A172 (cell line): ENCODE measurements at regions not wholly inside any gene's neighbourhood (a gene's known extent, or its start where the extent isn't known, plus 50 kb on each side); places are given as distances from the start of the nearest gene placed in this dataset.
"Not testable (repeated sequence)": the region's sequence is repeated elsewhere in the genome, so short reads cannot be mapped to it uniquely, and the experiment has no call there.

Experiments used
- DNase-seq: peaks from one replicate; pipeline ENCODE4 v3.0.0-alpha.2; 2015; ENCODE audit warnings: low spot score

DNA sequence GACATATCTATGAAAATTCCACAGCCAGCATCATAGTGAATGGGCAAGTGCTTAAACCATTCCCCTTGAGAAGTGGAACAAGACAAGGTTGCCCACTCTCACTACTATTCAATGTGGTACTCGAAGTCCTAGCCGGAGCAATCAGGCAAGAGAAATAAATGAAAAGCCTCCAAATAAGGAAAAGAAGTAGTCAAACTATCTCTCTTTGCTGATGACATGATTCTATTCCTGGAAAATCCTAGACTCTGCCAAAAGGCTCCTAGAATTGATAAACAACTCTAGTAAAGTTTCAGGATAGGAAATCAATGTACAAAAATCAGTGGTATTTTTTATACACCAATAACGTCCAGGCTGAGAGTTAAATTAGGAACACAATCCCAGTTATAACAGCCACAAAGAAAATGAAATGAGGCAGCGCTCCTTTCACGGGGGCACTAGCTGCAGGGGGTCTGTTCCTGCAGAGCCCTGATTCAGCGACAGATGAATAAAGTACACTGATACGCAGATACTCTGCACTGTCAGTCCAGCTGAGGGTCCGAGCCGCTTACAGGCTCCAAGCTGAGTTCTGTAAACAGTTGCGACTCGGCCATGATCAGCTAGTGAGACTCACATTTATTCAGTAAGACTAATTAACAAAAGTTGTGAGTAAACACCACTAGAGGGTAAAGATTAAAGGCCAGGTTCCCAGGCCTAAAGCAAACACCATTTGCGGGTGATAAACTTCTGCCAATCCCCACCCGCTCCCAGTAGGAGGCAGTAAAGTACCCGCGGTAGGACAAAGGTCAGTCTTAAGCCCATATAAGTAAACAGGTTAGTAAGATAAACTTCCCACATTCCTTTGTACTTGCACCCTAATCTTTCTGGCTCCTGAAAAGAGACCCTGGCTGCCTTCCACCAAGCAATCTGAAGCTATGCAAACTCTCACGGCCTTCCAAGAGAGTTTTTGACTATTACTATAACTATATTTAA is 290.6 kb upstream of the GRID2 start:
- no peak for DNase-seq

DNA sequence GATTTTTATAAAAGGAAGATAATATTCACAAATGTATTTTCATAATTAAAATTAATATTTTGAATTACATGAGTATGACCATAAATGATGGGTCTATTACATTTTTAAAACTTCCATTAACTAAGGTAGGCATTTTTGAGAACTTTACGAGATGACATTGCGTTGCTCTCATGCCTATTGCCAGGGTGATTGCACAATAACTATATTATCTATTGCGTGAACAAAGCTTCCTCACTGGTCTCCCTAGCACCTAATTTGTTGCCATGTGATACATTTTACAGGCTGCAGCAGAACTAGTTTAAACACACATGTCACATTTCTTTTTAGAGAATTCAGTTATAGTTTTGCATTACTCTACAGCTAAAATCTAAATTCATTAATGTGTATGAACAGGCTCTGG is 289.7 kb upstream of the GRID2 start:
- no peak for DNase-seq

DNA sequence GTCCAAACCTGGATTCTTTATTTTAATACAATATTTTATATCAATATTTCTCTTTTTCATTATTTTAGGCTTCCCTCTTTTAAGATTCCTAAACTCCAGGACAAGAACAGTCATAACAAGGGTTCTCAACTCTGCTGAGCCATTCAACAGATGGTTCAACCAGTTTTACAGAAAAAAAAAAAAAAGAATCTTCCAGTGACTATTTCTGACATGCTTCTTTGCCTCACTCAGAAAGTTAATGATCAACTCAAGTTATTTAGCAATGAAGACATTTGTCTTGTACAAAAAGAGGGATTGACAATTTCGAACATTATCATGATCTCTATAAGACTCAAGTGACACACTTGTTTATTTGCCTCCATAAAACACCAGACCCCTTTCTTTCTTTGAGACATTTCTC is 282.6 kb upstream of the GRID2 start:
- no peak for DNase-seq

DNA sequence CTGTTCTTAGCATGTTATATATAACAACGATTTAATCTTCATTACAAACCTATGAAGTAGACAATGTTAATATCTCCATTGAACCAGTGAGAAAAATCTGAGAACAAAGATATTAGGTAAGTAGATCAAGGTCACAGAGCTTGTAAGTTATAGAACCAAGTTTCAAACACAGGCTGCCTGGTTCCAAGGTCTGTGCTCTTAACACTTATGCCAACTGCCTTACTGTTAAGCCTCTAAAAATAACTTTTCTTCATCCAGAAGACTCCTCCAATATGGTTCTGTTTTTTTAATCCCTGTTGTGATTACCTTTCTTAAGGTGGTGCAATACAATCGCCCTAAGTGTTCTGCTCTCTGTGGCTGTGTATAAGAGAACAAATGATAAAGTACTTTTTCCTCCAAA is 282.0 kb upstream of the GRID2 start:
- no peak for DNase-seq

DNA sequence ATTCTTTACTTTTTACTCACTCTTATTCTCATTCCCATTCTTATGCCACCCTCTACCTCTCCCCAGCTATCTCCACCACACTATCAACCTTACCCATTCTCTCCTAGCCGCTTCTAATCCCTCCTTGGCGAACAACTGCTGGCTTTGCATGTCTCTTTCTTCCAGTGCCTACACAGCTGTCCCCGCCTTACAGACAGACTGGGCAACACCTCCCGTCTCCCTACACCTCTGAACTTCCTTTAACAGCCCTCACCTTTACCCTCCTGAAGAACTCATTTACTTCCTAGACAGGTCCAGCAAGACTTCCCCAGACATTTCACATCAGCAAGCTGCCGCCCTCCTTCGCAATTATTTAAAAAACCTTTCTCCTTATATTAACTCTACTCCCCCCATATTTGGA is 274.9 kb upstream of the GRID2 start:
- not testable (repeated sequence) for DNase-seq

DNA sequence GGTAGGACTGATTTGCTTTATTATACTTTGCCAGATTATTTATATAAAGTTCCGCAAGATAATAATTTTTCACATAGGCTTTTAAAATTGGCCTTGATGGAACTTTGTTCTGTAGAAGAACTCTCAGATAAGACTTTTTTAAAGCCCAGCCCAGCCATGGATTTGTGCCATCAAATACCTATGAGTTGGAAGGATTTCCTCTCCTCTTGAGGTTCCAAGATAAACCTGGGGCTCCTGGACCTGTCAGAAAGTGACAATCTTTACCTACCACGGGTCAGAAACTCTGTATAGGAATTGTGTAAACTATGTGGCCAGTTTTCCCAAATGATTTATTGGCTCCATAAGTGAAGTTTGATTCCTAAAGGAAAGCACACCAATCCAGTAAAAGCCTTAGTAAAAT is 271.9 kb upstream of the GRID2 start:
- no peak for DNase-seq

DNA sequence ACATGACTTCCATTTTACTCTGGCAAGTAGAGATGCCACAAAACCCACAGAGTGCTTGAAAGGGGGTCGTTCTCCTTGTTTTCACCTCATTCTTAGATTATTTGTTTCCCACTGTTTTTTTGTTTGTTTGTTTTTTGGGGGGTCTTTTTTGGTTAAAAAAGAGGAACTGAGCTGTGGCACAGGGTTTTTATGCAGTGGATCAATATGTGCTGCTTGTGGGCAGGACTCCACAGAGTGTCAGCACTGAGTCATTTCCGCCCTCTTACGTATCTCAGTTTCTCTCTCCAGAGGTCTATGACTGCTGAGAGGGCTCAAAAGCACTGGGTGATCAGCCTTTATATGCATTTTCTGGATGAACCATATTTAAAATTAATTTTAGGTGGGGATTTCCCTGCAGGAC is 268.1 kb upstream of the GRID2 start:
- no peak for DNase-seq

DNA sequence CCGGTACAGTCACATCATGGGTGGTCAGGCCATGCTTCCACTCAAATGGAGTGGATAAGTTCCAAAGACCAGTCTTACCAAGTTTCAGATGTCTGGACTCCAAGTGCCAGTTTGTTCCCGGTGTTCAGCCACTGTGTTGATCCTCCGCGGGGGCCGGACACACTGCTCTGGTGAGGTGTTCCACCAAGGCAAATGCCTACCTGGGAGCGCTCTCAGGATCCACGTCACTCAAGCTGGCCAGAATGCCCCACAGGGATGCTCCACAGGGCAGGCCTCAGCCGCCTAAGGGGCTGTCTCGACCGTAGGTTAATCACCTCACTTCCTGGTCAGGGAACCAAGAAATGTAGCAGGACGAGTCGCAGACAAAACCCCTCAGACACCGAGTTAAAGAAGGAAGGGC is 258.0 kb upstream of the GRID2 start:
- DNase-seq, result no peak

DNA sequence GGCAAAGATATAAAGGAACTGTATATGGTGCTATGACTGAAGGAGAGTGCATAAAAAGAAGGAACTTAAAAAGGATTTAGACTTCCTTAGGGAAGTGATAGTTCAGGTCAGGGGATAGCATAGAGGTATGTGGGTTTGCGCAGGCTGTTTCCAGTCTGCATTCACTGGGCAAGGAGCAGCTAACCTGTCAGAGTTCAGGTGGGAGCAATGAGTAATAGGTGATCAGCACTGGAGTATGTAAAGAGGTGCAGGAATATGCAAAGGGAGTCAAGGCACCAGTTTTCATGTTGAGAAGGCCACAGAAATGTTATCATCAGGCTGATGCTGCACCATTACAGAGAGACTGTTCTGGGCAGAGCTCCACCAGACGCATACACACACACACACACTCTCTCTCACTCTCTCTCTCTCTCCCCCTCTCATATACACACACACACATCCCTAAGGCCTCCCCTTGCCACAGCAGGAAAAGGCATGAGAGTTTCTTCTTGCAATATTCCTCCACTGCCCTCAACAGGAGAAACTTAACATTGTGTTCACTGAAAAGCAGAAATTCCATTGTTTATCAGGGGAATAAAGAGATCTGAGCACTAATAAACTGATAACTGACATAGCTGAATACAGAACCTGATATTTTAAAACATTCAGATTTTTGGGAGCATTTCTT is 256.4 kb upstream of the GRID2 start:
- peak; percentile 25 for DNase-seq

DNA sequence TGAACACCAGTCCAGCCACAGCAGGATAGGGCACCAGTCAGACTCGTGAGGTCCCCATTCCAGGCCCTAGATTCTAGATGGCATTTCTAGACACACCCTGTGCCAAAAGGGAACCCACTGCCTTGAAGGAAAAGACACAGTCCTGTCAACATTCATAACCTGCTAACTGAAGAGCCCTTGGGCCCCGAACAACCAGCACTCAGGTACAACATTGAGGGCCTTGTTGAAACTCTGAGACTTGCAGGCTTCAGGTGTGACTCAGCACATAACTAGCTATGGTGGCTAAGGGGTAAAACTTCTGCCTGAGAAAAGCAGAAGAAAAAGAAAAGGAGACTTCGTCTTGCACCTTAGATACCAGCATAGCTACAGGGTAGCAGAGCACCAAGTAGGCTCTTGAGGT is 252.9 kb upstream of the GRID2 start:
- no peak for DNase-seq

DNA sequence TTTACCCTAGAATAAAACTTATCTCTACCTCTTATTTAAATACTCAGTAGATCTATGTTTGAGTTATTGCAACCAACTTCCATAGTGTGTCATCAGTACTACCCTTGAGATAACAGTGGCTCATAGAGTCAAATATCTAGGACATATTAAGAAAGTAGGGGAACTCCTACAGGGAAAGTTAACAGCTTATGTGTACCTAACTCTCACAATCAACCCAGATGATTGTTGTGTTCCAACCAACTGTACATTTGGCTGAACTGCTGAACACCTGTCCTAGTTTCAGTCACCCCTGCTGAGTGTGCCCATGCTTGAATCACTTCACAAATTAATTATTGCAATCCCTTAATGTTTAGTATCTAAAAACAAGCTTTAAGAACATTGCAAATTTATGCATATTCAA is 244.2 kb upstream of the GRID2 start:
- no peak for DNase-seq

DNA sequence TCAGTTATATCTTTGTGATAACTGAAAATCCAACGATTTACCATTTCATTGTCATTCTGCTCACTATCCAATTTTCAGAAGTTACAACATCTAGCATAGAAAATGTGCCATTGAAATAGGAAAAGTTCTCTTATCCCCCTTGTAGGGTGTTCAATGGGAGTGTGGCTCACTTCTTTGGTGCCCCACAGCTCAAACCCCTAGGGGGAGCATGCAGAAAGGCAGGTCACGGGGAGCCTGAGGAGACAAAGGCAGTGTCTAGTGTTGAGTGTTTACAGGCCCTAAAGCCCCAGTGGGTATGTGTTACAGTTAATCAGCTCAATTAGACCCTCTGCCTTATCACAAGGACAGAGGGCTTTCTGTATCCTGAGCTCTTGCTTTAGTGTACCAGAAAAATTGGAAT is 243.4 kb upstream of the GRID2 start:
- DNase-seq, result no peak

DNA sequence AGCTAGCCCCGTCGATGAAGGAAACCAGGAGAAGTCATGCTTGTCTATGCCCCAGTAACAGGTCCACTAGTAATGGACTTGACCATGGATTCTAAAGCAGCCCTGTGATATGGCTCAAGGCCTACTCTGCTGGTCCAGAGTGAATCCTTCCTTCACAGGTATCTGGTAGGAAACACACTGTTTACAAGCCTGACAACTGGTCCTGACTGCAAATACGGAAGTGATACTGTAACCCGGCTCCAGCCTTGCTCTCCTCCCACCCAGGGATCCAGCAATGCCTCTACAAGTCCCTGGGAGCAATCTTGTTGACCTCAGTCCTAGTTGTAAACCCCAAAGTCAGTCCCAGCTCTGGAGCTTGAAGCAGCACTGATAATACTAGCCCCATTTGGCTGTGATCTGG is 239.2 kb upstream of the GRID2 start:
- DNase-seq, result no peak

DNA sequence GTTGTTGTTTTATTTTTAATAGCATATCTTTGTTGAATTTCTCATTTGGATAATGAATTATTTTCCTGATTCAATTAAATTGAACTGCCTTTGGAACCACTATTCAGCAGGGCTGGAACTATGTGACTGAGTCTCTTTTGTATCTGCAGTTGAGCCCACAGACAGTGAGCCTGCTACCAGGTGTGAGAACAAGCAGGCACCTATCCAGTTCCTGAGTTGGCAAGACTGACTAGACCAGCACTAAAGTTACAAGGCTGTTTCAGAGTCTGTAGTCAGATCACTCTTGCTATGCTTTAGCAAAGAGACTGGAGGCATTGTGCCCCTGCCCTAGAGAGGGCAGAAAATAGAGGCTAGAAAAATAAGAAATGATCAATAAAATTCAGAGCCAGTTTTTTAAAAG is 237.3 kb upstream of the GRID2 start:
- DNase-seq, result no peak

DNA sequence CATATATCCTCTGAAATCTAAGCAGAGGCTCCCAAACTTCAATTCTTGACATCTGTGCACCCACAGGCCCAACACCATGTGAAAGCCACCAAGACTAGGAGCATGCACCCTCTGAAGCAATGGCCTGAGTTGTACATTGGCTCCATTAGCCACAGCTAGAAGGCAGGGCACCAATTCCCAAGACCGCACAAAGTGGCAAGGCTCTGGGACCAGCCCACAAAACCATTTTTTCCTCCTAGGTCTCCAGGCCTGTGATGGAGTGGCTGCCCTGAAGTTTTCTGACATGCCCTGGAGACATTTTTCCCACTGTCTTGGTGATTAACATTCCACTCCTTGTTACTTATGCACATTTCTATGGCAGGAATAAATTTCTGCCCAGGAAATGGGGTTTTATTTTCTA is 232.2 kb upstream of the GRID2 start:
- DNase-seq, result no peak

DNA sequence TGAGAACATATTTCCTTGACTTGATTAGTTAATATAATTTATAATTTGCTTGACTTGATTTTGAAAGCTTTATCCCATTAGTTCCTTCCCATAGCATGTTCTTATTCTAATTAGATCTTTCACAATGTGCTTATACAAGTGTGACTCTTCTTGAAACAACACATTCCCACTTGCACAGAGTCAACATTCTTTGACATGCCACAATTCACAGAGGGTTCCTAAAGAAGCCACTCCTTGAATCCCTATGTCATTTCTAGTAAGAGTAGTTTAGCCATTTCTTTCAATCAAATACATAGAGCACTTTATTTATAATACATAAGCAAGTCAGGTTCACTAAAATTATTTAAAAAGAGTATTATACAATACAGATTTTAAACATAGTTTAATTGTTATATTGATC is 228.9 kb upstream of the GRID2 start:
- no peak for DNase-seq

DNA sequence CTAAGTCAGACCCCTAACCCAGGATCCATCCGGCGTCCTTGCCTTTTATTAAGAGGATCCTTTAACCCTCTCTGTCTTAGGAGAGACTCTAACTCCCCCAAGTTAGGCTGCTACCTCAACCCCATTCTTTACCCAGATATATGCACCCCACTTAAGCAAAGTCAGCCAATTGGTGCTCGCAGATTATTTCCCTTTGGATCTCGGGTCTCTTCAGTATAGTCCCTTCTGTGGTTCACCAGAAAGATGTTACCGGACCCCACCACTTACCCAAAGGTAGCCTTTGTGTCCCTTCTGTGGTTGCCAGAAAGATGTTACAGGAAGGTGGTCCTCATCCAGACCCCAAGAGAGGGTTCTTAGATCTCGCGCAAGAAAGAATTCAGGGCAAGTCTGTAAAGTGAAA is 212.9 kb upstream of the GRID2 start:
- DNase-seq, result no peak

DNA sequence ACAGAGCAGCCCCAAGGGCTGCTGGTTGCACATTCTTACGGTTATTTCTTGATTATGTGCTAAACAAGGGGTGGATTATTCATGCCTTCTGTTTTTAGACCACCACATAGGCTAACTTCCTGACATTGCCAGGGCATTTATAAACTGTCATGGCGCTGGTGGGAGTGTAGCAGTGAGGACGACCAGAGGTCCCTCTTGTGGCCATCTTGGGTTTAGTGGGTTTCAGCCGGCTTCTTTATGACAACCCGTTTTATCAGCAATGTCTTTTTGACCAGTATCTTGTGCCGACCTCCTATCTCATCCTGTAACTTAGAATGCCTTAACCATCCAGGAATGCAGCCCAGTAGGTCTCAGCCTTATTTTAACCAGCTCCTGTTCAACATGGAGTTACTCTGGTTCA is 212.4 kb upstream of the GRID2 start:
- DNase-seq, result peak; percentile 67

DNA sequence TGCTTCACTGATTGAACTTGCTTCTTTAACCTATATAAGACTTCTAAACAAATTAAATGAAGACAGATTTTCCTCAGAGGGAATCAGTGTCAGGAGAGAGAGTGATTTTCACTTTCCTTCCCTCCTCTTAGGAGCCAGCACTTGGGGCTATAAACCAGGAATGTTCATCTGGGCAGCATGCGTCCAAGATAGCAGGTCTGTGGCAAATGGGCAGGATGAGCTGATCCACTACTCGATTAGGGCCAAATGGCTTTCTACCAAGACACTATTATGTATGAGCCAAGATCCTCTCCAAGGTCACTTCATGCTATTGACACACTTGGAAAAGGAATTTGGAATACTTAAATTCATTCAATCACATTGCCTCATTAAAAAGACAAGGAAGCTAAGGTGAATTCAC is 203.9 kb upstream of the GRID2 start:
- no peak for DNase-seq

DNA sequence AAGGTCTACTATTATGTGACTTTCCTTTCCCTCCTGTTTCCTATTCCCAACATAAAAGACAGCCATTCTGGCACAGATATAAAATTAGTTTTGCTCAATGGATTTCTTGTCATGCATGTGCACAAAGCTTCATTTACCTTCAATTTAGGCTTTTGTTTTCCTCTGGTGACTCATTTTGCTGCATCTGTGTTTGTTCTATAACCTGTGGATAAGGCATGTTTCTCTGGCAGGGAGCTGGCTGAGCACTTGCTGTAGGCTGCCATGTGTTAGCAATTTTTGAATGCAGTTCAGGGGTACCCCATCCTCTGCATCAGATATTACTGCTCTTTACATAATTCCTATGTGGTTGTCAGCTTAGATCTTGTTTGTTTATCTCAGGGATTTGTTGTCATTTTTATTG is 202.8 kb upstream of the GRID2 start:
- no peak for DNase-seq

DNA sequence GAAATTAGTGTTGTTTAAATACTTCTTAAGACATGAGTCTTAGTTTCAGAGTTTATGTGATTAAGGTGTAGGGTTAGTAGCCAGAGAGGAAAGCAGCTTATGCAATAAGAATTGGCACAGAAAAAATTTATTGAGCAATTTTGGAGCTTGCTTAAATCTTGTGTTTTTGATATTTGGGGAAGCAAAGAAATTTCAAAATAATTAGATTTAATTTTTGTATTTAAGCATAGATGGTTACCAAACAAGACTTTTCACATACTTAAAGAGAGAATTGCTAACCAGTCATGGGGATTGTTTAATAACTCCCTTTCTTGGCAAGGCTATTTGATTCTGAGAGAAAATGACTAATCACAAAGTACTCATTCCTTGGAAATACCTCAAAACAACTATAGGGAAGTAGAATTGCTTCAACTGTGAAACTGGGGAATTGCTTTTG is 202.0 kb upstream of the GRID2 start:
- peak; percentile 42 for DNase-seq

DNA sequence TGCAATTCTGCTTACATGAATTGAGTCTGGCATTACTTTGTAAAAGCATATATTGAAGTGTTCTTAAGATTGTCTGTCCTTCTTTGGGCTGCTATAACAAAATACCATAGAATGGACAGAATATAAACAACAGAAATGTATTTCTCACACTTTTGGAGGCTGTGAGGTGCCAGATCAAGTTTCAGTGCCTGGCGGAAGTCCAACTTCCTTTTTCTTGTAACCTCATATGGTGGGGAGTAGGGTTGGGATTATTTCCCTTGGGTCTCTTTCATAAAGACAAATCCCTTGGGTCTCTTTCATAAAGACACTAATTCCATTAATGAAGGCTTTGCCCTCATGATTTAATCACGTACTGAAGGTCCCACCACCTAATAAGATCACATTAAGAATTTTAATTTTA is 199.3 kb upstream of the GRID2 start:
- DNase-seq, result no peak

DNA sequence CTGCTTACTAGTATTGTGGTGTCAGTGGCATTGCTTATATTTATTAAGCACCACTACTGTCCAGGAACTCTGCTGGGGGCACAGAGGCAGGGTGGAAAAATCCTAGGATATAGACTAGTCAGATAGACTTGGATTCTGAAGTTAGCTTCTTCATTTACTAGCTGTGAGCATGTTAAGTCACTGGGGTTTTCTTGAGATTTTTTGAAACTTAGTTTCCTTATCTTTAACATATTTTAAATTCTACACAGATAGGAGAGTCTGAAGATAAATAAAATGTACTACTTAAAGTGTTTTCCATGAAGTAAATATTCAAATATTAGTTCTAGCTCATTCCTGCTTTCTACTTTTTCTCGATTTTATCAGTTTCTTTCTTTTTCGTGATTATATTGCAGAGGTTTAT is 196.9 kb upstream of the GRID2 start:
- DNase-seq, result no peak
